H9 (cell line): ENCODE measurements at regions not wholly inside any gene's neighbourhood (a gene's known extent, or its start where the extent isn't known, plus 50 kb on each side); places are given as distances from the start of the nearest gene placed in this dataset.

Source experiments
- DNase-seq: peaks from one replicate; pipeline ENCODE4 v3.0.0-alpha.2; 2017
- H2AFZ ChIP-seq: one replicate; pipeline ENCODE4 v1.6.1; 2013; ENCODE audit warnings: mild to moderate bottlenecking, low read length, control low read depth, moderate library complexity
- H2AK5ac ChIP-seq: 2 replicates; pipeline ENCODE4 v1.6.1; 2013; ENCODE audit warnings: low read length, control low read depth, mixed read lengths; ENCODE audit not compliant: insufficient read length
- H2BK120ac ChIP-seq: one replicate; pipeline ENCODE4 v1.6.1; 2013; ENCODE audit warnings: low read depth, mild to moderate bottlenecking, low read length, control low read depth, inconsistent platforms; ENCODE audit not compliant: poor library complexity, severe bottlenecking
- H2BK12ac ChIP-seq: 2 replicates; pipeline ENCODE4 v1.6.1; 2013; ENCODE audit warnings: low read length, control low read depth, mixed read lengths, low read depth; ENCODE audit not compliant: insufficient read length
- H2BK15ac ChIP-seq: 2 replicates; pipeline ENCODE4 v1.6.1; 2013; ENCODE audit warnings: low read depth, low read length, control low read depth
- H2BK20ac ChIP-seq: one replicate; pipeline ENCODE4 v1.6.1; 2013; ENCODE audit warnings: low read depth, mild to moderate bottlenecking, low read length, control low read depth, inconsistent platforms; ENCODE audit not compliant: poor library complexity, severe bottlenecking
- H2BK5ac ChIP-seq: 2 replicates; pipeline ENCODE4 v1.6.1; 2013; ENCODE audit warnings: low read length, control low read depth, mixed read lengths; ENCODE audit not compliant: insufficient read length
- H3K14ac ChIP-seq: 2 replicates; pipeline ENCODE4 v1.6.1; 2013; ENCODE audit warnings: low read length, control low read depth; ENCODE audit not compliant: insufficient read depth
- H3K18ac ChIP-seq: 2 replicates; pipeline ENCODE4 v1.6.1; 2013; ENCODE audit warnings: low read depth, mild to moderate bottlenecking, mixed read lengths, low read length, control low read depth; ENCODE audit not compliant: insufficient read length
- H3K23ac ChIP-seq: 2 replicates; pipeline ENCODE4 v1.6.1; 2013; ENCODE audit warnings: low read length, control low read depth, mixed read lengths, low read depth; ENCODE audit not compliant: insufficient read length
- H3K23me2 ChIP-seq: 2 replicates; pipeline ENCODE4 v1.6.1; 2013; ENCODE audit warnings: low read depth, mild to moderate bottlenecking, mixed read lengths, low read length, control low read depth; ENCODE audit not compliant: insufficient read length, poor library complexity, severe bottlenecking
- H3K27ac ChIP-seq: 2 replicates; pipeline ENCODE4 v1.5.1; 2013; ENCODE audit warnings: low read length, control low read depth, mixed read lengths, low read depth; ENCODE audit not compliant: insufficient read length
- H3K27me3 ChIP-seq: 2 replicates; pipeline ENCODE4 v1.6.1; 2013; ENCODE audit warnings: low read length, control low read depth, inconsistent platforms; ENCODE audit not compliant: insufficient read depth
- H3K4ac ChIP-seq: 2 replicates; pipeline ENCODE4 v1.6.1; 2013; ENCODE audit warnings: low read depth, mild to moderate bottlenecking, control low read depth, inconsistent platforms, low read length, moderate library complexity
- H3K4me1 ChIP-seq: 2 replicates; pipeline ENCODE4 v1.6.1; 2013; ENCODE audit warnings: low read length, control low read depth, inconsistent platforms; ENCODE audit not compliant: insufficient read depth
- H3K4me2 ChIP-seq: 2 replicates; pipeline ENCODE4 v1.6.1; 2013; ENCODE audit warnings: low read length, control low read depth, mixed read lengths; ENCODE audit not compliant: insufficient read length, insufficient read depth
- H3K56ac ChIP-seq: 2 replicates; pipeline ENCODE4 v1.6.1; 2013; ENCODE audit warnings: low read depth, mild to moderate bottlenecking, mixed read lengths, low read length, control low read depth; ENCODE audit not compliant: insufficient read length
- H3K79me1 ChIP-seq: 2 replicates; pipeline ENCODE4 v1.6.1; 2013; ENCODE audit warnings: low read depth, mild to moderate bottlenecking, moderate library complexity, low read length, control low read depth, inconsistent platforms; ENCODE audit not compliant: insufficient read depth, poor library complexity, severe bottlenecking
- H3K79me2 ChIP-seq: 2 replicates; pipeline ENCODE4 v1.6.1; 2013; ENCODE audit warnings: low read length, control low read depth, inconsistent platforms; ENCODE audit not compliant: insufficient read depth
- H3K9ac ChIP-seq: 2 replicates; pipeline ENCODE4 v1.6.1; 2013; ENCODE audit warnings: low read length, control low read depth, mixed read lengths; ENCODE audit not compliant: insufficient read length; ENCODE audit errors: extremely low read depth
- H3K9me3 ChIP-seq: one replicate; pipeline ENCODE4 v1.6.1; 2013; ENCODE audit warnings: low read depth, low read length, inconsistent platforms; ENCODE audit not compliant: control insufficient read depth
- H3T11ph ChIP-seq: one replicate; pipeline ENCODE4 v1.6.1; 2013; ENCODE audit warnings: mild to moderate bottlenecking, low read length, control low read depth, inconsistent platforms
- H4K20me1 ChIP-seq: one replicate; pipeline ENCODE4 v1.6.1; 2013; ENCODE audit not compliant: control insufficient read depth, insufficient read length, insufficient read depth
- H4K5ac ChIP-seq: 2 replicates; pipeline ENCODE4 v1.6.1; 2013; ENCODE audit warnings: low read depth, mild to moderate bottlenecking, mixed read lengths, low read length, control low read depth; ENCODE audit not compliant: insufficient read length
- H4K8ac ChIP-seq: replicated peaks from 2 replicates; pipeline ENCODE4 v1.6.1; 2013; ENCODE audit warnings: low read length, control low read depth, mixed read lengths, low read depth; ENCODE audit not compliant: insufficient read length
- H4K91ac ChIP-seq: 2 replicates; pipeline ENCODE4 v1.6.1; 2013; ENCODE audit warnings: low read depth, mild to moderate bottlenecking, moderate library complexity, mixed read lengths, low read length, control low read depth; ENCODE audit not compliant: insufficient read length
- H3K27ac Mint-ChIP-seq, 3 experiments: 2 replicates in 2 of 3; 3 replicates in 1 of 3; pipeline ENCODE4 v1.8.0; 2020 to 2021; ENCODE audit warnings: mixed read lengths in 3 of 3, mild to moderate bottlenecking in 1 of 3, moderate library complexity in 1 of 3
- H3K27me3 Mint-ChIP-seq: 2 replicates; pipeline ENCODE4 v1.8.0; 2021; ENCODE audit warnings: low read depth, mild to moderate bottlenecking, moderate library complexity, mixed read lengths
- H3K36me3 Mint-ChIP-seq, 3 experiments: 2 replicates in 2 of 3; 3 replicates in 1 of 3; pipeline ENCODE4 v1.8.0; 2020 to 2021; ENCODE audit warnings: low read depth in 3 of 3, mixed read lengths in 3 of 3; ENCODE audit not compliant: insufficient read depth in 1 of 3
- H3K4me1 Mint-ChIP-seq, 2 experiments: 2 replicates each; pipeline ENCODE4 v1.8.0; 2020; ENCODE audit warnings: mixed read lengths in 2 of 2
- H3K4me3 Mint-ChIP-seq, 2 experiments: 2 replicates in 1 of 2; 3 replicates in 1 of 2; pipeline ENCODE4 v1.8.0; 2020 to 2021; ENCODE audit warnings: mild to moderate bottlenecking in 2 of 2, mixed read lengths in 2 of 2, moderate library complexity in 1 of 2
- H3K9me3 Mint-ChIP-seq, 2 experiments: 2 replicates in 1 of 2; 3 replicates in 1 of 2; pipeline ENCODE4 v1.8.0; 2020; ENCODE audit warnings: mild to moderate bottlenecking in 2 of 2, mixed read lengths in 2 of 2, moderate library complexity in 1 of 2
- CTCF ChIP-seq: fragments of 200-600 bp; sonication (generic); conservative IDR thresholded peaks from 3 replicates; pipeline ENCODE4 v1.8.0; 2021; ENCODE audit warnings: antibody characterized with exemption, mild to moderate bottlenecking
- WGBS: extraction: QIAGEN DNeasy Blood & Tissue Kit; methylation state at CpG from one replicate; pipeline ENCODE4 v1.1.7; 2013; ENCODE audit warnings: missing lambda C conversion rate, low lambda C conversion rate, mixed read lengths; ENCODE audit not compliant: insufficient read length; ENCODE audit errors: extremely low coverage; 5-methylcytosine and 5-hydroxymethylcytosine counted together

GRCh38 chr2:59703796-59704195 is 849.7 kb downstream of the BCL11A start:
- peaks cover 4 to 8% (median 5%) of the 10 kb centered on the region in 3 experiments; a peak in 3 of 7 replicates for H3K36me3 Mint-ChIP-seq
- no peak overlapping the region for H3K4ac ChIP-seq
- peaks cover 8 to 10% of the 10 kb centered on the region in 2 experiments; a peak in 4 of 5 replicates for H3K9me3 Mint-ChIP-seq

More at GRCh38 chr2:59703796-59704195, 849.7 kb downstream of the BCL11A start:
- no peak overlapping the region for H2BK15ac ChIP-seq
- no peak overlapping the region for H2AFZ ChIP-seq
- no peaks in the 10 kb centered on the region for H4K20me1 ChIP-seq
- H2BK12ac ChIP-seq = no peak overlapping the region
- Mint-ChIP-seq H3K27me3 (no peaks in the 10 kb centered on the region), H3K27ac (no peak overlapping the region; a peak in 1 of 7 replicates), H3K4me3 (no peak overlapping the region), H3K4me1 (no peaks in the 10 kb centered on the region)
- H4K91ac ChIP-seq = no peak overlapping the region
- H4K8ac ChIP-seq = no peak overlapping the region
- no peaks in the 10 kb centered on the region for H3K27me3 ChIP-seq
- no peak overlapping the region for H3K9ac ChIP-seq
- no peak overlapping the region for H4K5ac ChIP-seq
- H3K23ac ChIP-seq = no peak overlapping the region
- no peak overlapping the region for H2BK5ac ChIP-seq
- H3K9me3 ChIP-seq = no peaks in the 10 kb centered on the region
- H2AK5ac ChIP-seq = no peak overlapping the region
- no peak for TF ChIP-seq CTCF
- no peak overlapping the region for H2BK120ac ChIP-seq
- H3K79me1 ChIP-seq = no peaks in the 10 kb centered on the region
- no CpG with 5 or more reads among the region's 1 CpG for WGBS
- H3K27ac ChIP-seq = no peak overlapping the region
- H3K23me2 ChIP-seq = no peaks in the 10 kb centered on the region
- no peaks in the 10 kb centered on the region for H3K79me2 ChIP-seq
- no peak overlapping the region for H3K18ac ChIP-seq
- H3K4me1 ChIP-seq = no peaks in the 10 kb centered on the region
- H3K14ac ChIP-seq = no peak overlapping the region
- H2BK20ac ChIP-seq = no peak overlapping the region
- no peak overlapping the region for H3T11ph ChIP-seq
- no peak for DNase-seq
- no peak overlapping the region for H3K4me2 ChIP-seq
- no peak overlapping the region for H3K56ac ChIP-seq
